Retina (tissue), 1 donor: ENCODE measurements at regions not wholly inside any gene's neighbourhood (a gene's known extent, or its start where the extent isn't known, plus 50 kb on each side); places are given as distances from the start of the nearest gene placed in this dataset.
"Not testable (repeated sequence)": the region's sequence is repeated elsewhere in the genome, so short reads cannot be mapped to it uniquely, and the experiment has no call there.

ENCODE experiments used
- DNase-seq: peaks from one replicate; pipeline ENCODE4 v3.0.0-alpha.2; 2016

GRCh38 chr10:121690152-121690848 lies 92.1 kb upstream of the FGFR2 start:
- no peak for DNase-seq

- DNase-seq: no peak
These were observed 89.0 kb upstream of the FGFR2 start for GRCh38 chr10:121687095-121687813.

- DNase-seq: no peak
These were observed 86.0 kb upstream of the FGFR2 start for GRCh38 chr10:121684276-121684675.

- DNase-seq: peak; percentile 32
These were observed 85.6 kb upstream of the FGFR2 start for GRCh38 chr10:121683816-121684215.

GRCh38 chr10:121683366-121683765 lies 85.1 kb upstream of the FGFR2 start:
- no peak for DNase-seq

- DNase-seq: no peak
These were observed 83.9 kb upstream of the FGFR2 start for GRCh38 chr10:121681997-121682687.

- no peak for DNase-seq
These were observed 82.8 kb upstream of the FGFR2 start for GRCh38 chr10:121680879-121681655.

- no peak for DNase-seq
These were observed 81.7 kb upstream of the FGFR2 start for GRCh38 chr10:121679916-121680315.

GRCh38 chr10:121678631-121679174 lies 80.5 kb upstream of the FGFR2 start:
- no peak for DNase-seq

- DNase-seq: no peak
These were observed 79.6 kb upstream of the FGFR2 start for GRCh38 chr10:121677880-121678279.

GRCh38 chr10:121675344-121675743 lies 77.1 kb upstream of the FGFR2 start:
- DNase-seq: no peak

GRCh38 chr10:121674885-121675284 lies 76.6 kb upstream of the FGFR2 start:
- no peak for DNase-seq

- no peak for DNase-seq
These were observed 74.5 kb upstream of the FGFR2 start for GRCh38 chr10:121672733-121673132.

- DNase-seq: not testable (repeated sequence)
These were observed 71.6 kb upstream of the FGFR2 start for GRCh38 chr10:121669840-121670239.

GRCh38 chr10:121669028-121669374 lies 70.8 kb upstream of the FGFR2 start:
- DNase-seq: no peak

- peak; percentile 71 for DNase-seq
These were observed 70.2 kb upstream of the FGFR2 start for GRCh38 chr10:121668314-121669027.

GRCh38 chr10:121667948-121668313 lies 69.7 kb upstream of the FGFR2 start:
- DNase-seq: no peak

- DNase-seq: no peak
These were observed 67.6 kb upstream of the FGFR2 start for GRCh38 chr10:121665809-121666208.

GRCh38 chr10:121664671-121665070 lies 66.4 kb upstream of the FGFR2 start:
- DNase-seq: no peak

GRCh38 chr10:121662945-121663917 lies 65.0 kb upstream of the FGFR2 start:
- DNase-seq: no peak

- DNase-seq: no peak
These were observed 64.3 kb upstream of the FGFR2 start for GRCh38 chr10:121662531-121662930.
